Caki2 (cell line): ENCODE measurements at regions not wholly inside any gene's neighbourhood (a gene's known extent, or its start where the extent isn't known, plus 50 kb on each side); places are given as distances from the start of the nearest gene placed in this dataset.
A peak's percentile ranks its signal among the peaks of the same experiment; 100 is the strongest.
"Not testable (repeated sequence)": the region's sequence is repeated elsewhere in the genome, so short reads cannot be mapped to it uniquely, and the experiment has no call there.

Source experiments
- DNase-seq: peaks from one replicate; pipeline ENCODE4 v3.0.0-alpha.2; 2015; ENCODE audit warnings: low read depth
- in situ Hi-C: cut with HindIII; loops from 2 replicates; pipeline ENCODE4 v1.10.0; 2016; ENCODE audit warnings: low sequenced_read_pairs, low pct_unique_long_range_greater_than_20kb, mixed read lengths

- in situ Hi-C loops: no loop called here
- no peak for DNase-seq
Measured at GRCh38 chr13:21259571-21260455, 83.4 kb downstream of the MRPL57 start.

DNA sequence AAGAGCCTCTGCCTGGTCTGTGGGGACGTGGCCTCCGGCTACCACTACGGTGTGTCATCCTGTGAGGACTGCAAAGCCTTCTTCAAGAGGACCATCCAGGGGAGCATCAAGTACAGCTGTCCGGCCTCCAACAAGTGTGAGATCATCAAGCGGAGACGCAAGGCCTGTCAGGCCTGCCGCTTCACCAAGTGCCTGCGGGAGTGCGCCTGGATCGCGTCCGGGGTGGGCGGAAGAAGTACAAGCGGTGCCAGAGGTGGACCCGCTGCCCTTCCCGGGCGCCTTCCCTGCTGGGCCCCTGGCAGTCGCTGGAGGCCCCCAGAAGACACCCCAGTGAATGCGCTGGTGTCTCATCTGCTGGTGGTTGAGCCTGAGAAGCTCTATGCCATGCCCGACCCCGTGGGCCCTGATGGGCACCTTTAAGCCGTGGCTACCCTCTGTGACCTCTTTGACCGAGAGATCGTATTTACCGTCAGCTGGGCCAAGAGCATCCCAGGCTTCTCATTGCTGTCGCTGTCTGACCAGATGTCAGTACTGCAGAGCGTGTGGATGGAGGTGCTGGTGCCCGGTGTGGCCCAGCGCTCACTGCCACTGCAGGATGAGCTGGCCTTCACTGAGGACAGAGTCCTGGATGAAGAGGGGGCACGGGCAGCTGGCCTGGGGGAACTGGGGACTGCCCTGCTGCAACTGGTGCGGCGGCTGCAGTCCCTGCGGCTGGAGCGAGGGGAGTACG lies 84.3 kb downstream of the MRPL57 start:
- DNase-seq, in situ Hi-C loops: not testable (repeated sequence)

GRCh38 chr13:21261487-21262216 lies 85.2 kb downstream of the MRPL57 start:
- DNase-seq, in situ Hi-C loops: not testable (repeated sequence)

DNA sequence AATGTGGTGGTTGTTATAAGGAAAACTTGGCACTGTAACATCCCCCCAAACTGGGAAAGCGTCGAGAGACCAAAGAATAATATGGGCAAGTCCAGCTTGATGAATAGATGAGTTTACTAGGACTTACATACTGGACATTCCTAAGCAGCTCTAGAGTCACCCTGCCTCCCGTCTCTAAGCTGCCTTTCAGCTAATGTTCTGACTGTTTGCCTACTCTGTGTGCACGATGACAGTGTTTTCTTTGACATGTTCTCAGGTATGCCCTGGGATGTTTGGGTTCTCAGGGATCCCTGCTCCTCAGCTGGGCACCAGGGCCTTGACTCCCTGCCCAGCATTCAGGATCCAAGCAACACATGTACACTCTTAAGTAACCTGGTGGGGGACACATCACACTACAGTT lies 87.5 kb downstream of the MRPL57 start:
- in situ Hi-C loops, DNase-seq: not testable (repeated sequence)

GRCh38 chr13:21268485-21268884 lies 92.0 kb downstream of the MRPL57 start:
- DNase-seq, in situ Hi-C loops: not testable (repeated sequence)

DNA sequence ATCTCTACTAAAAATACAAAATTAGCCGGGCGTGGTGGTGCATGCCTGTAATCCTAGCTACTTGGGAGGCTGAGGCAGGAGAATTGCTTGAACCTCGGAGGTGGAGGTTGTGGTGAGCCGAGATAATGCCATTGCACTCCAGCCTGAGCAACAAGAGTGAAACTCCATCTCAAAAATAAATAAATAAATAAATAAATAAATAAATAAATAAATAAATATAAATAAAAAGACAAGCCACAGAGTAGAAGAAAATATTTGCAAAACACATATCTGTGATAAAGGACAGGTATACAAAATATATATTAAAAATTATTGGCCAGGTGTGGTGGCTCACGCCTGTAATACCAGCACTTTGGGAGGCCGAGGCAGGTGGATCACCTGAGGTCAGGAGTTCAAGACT lies 96.0 kb downstream of the MRPL57 start:
- in situ Hi-C loops, DNase-seq: not testable (repeated sequence)

- in situ Hi-C loops: not testable (repeated sequence)
Measured at GRCh38 chr13:21274457-21274856, 98.0 kb downstream of the MRPL57 start.

DNA sequence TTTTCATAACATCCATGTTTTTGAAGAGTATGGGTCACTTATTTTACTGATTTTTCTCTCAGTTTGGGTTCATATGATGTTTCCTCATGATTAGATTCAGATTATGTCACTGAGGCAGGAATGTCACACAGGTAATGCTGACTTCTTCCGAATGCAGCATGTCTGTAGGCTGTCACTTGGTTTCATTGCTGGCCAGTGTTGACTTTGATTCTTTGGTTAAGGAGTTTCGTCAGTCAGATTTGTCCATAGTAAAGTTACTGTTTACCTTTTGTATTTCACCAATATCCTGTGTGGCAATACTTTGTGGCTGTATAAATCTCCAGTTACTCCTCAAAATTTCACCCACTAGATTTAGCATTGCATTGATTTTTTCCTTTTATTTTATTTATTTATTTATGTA lies 105.6 kb downstream of the MRPL57 start:
- in situ Hi-C loops: no loop called here
- no peak for DNase-seq

More at GRCh38 chr13:21274457-21274856, 98.0 kb downstream of the MRPL57 start:
- DNase-seq: not testable (repeated sequence)

GRCh38 chr13:21287331-21287907 lies 111.0 kb downstream of the MRPL57 start:
- DNase-seq: no peak
- in situ Hi-C loops: no loop called here

- in situ Hi-C loops: no loop called here
- DNase-seq: no peak
Measured at GRCh38 chr13:21289475-21289874, 113.0 kb downstream of the MRPL57 start.

DNA sequence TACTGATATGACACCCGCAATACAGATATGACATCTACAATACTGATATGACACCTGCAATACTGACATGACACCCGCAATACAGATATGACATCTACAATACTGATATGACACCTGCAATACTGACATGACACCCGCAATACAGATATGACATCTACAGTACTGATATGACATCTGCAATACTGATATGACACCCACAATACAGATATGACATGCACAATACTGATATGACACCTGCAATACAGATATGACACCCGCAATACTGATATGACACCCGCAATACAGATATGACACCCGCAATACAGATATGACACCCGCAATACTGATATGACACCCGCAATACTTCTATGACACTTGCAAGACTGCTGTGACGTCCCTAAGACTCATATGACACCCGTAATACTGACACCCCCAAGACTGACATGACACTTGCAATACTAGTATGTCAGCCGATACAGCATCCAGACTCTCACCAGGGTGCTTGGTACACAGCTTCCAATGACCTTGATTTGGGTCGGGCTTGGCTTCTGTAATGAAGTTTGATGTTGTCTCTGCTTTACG lies 114.1 kb downstream of the MRPL57 start:
- DNase-seq, in situ Hi-C loops: not testable (repeated sequence)

DNA sequence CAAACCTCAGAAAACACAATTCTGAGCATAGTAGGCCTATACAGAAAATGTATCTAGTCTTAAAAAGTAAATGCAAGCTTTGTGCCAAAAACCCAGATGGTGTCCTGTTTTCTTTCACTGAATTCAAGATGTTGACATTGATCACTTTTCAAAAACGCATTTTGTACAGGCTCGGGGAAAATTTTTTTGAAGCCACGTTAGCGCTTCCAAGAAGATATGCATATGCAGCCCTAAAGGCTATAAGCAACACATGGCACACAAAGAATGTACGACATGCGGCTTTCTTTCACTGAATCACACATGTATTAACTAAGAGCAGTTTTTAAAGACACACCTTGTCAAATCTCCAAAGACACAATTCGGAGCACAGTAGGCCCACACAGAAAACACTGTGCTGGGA lies 115.4 kb downstream of the MRPL57 start:
- DNase-seq: no peak
- in situ Hi-C loops: no loop called here

DNA sequence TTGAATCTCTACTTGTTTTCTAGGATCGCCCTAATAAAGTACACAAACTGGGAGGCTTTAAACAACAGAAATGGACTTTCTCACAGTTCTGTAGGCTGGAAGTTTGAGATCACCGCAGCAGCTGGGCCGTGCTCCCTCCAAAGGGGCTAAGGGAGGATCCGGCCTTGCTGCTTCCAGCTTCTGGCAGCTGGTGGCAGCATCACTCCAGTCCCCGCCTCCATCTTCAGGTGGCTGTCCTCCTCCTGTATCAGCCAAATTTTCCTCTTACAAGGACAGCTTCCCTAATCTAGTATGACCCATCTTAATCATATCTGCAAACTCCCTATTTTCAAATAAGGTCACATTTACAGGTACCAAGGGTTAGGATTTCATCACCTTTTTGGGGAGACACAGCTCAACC lies 120.5 kb downstream of the MRPL57 start:
- DNase-seq: peak; percentile 34
- in situ Hi-C loops: not testable (repeated sequence)

DNA sequence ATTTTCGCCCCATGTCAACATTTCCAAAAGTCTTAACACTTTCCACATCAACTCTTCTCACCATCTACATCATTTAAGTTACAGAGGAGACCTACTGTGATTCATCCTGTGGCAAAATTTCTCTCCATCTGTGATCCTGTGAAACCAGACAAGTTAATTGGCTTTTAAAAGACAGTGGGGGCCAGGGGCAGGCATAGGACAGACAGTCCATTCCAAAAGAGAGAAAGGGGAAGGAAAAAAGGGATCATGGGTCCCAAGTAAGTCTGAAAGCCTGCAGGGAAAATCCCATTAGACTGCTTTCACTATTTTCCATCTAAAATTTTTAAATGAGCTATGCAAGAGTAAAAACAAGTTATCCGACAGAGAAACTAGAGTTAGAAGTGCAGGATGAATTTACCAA lies 121.0 kb downstream of the MRPL57 start:
- DNase-seq: no peak
- in situ Hi-C loops: no loop called here

- in situ Hi-C loops: no loop called here
- peak; percentile 80 for DNase-seq
Measured at GRCh38 chr13:21297914-21298831, 121.7 kb downstream of the MRPL57 start.

DNA sequence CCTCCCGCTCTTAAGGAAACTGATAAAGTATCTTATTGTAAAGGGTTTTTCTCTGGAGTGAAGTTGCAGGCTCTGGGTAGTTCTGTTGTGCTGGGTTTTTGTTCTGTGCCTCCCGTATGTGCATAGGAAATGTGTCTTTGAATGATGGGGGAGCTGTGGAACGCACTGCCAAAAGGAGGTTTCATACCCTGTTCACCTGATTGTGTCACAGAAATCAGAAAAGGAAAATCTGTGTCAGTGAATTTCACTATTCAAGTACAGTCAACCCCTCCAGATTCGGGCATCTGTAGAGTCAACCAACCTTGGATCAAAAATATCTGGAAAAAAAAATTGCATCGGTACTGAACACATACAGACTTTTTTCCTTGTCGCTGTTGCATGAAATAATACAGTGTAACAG lies 127.8 kb downstream of the MRPL57 start:
- DNase-seq: no peak
- in situ Hi-C loops: no loop called here
